ENCODE measurements at regions not wholly inside any gene's neighbourhood (a gene's known extent, or its start where the extent isn't known, plus 50 kb on each side); places are given as distances from the start of the nearest gene placed in this dataset.

GRCh38 chr1:8147956-8148355, 121.8 kb upstream of the ERRFI1 start:
- DNase-seq (ENCODE audit: low read depth in 1 of 2, low spot score in 1 of 2): no peak

DNA sequence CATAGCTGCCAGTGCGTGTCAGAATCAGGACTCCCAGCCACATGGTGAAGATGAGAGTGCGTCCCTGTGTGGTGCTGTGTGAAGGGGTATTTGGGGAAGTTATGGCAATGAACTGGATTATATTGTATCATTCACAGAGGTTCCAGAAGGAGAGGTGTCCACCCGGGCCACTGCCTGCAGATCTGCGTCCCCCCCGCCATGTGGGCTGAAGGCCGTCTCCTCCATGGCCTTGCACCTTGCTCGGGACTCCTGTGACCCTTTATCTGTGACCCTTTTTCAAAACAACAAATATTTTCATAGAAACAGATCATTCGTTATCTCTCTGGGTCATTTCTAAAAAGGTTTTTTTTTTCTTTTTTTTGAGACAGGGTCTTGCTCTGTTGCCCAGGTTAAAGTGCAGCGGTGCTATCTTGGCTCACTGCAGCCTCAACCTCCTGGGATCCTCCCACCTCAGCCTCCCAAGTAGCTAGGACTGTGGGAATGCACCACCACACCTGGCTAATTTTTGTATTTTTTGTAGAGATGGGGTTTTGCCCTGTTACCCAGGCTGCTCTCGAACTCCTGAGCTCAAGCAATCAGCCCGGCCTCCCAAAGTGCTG, 120.2 kb upstream of the ERRFI1 start:
- DNase-seq (ENCODE audit: low read depth in 1 of 2, low spot score in 1 of 2): no peak

DNA sequence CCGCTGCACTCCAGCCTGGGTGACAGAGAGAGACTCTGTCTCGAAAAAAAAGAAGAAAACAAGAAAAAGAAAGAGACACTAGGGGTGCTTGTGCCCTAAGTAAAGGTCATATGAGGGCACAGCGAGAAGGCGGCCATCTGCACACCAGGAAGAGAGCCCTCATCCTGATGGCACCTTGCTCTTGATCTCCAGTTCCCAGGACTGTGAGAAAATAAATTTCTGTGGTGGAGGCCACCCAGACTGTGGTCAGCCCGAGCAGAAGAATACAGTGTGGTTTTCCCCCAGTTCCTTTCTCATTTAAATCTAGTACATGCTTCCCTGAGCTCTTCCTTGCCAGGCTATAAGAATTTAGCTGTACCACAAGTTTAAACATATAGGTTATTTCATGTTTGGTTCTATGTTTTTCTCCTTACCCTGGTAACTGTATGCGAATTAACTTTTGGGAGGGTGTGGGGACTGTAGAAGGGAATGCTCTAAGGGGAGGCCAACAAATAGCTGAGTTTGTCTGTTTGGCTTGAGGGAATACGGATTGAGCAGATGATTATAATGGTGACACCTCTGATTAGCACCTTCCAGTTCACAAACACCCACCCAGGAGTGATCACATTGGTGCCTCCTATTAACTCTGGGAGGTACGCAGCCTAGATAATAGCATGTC, 119.6 kb upstream of the ERRFI1 start:
- DNase-seq (ENCODE audit: low read depth in 1 of 2, low spot score in 1 of 2): no peak

DNA sequence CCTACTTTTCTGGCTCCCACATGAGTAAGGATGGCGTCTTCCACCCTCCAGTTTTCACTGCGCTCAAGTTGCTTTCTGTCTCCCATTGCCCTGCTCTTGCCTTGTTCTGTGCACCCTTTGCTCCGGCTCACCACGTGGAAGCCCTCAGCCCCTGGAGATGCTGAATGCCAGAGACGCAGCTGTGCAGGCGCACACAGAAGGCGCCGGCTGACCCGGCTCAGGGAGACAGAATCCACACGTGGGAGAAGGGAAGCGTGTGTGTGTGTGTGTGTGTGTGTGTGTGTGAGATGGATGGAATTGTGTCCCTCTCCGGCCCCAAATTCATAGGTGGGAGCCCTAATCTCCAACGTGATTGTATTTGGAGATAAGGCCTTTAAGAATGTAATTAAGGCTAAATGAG, 118.2 kb upstream of the ERRFI1 start:
- no peak for DNase-seq (ENCODE audit: low read depth in 1 of 2, low spot score in 1 of 2)

GRCh38 chr1:8142955-8143629, 117.0 kb upstream of the ERRFI1 start:
- no peak for DNase-seq (ENCODE audit: low read depth in 1 of 2, low spot score in 1 of 2)

DNA sequence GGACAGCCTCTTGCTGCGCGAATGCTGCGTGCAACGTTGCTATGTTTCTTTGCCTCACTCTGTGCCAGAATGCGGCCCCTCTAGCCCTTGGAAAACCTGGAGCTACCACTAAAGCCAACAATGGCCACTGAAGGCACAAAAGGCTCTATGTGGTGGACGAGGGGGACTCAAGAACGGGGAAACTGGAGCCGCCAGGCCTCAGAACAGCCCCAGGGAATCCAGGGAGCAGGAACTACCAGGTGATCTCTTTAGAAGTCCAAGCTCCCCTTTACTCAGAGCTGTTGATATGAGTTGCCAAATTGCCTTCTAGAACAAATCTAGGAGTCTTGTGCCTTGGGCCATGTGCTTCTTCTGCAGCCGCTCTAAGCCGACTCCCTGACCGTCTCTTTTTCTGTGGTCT, 113.8 kb upstream of the ERRFI1 start:
- DNase-seq (ENCODE audit: low read depth in 1 of 2, low spot score in 1 of 2): no peak

DNA sequence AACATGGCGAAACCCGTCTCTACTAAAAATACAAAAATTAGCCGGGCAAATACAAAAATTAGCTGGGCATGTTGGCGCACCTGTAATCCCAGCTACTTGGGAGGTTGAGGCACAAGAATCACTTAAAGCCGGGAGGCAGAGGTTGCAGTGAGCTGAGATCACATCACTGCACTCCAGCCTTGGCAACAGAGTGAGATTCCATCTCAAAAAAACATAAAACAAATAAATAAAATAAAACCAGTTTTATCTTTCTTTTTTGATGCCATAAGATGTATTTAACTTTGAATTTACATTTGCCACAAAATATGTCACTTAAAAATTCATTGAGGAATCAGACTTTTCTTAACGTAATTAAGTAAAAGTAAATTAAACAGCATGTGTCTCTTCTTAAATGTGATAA, 113.3 kb upstream of the ERRFI1 start:
- no peak for DNase-seq (ENCODE audit: low read depth in 1 of 2, low spot score in 1 of 2)

- DNase-seq (ENCODE audit: low read depth in 1 of 2, low spot score in 1 of 2): no peak
Observed at GRCh38 chr1:8138673-8139072, 112.6 kb upstream of the ERRFI1 start.

DNA sequence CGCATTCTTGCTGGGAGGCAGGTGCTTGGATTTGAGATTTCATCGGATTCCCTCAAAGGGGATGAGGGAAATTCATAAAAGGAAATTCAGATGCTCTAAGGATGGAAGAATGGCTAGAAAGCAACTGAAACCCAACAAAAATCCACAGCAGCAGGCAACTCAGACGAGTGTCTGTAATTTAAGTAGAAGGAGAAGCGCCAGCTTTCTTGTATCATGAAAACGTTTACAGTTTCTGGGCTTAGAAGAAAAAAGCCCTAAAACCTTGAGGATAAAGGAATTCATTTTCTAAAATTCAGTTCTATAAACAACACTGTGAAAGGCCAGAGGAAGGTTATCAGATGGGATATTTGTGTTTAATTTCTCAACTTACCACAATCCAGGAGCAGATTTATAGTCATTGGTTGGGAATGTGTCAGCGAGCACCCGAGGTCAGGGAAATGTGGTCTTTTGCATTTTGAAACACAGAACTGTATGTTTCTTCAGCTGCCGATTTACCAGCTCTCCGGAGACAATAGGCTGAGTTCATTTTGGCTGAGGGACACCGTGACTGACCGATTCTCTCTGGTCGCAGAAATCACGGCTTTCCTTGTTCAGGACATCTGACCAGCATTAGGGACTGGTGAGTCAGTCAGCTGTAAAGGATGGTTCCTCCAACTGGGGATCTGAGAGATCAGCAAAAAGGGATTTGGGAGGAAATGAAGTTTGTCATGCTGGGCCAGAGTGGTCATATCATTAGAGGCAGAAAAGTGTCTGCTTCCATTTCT, 111.6 kb upstream of the ERRFI1 start:
- DNase-seq (ENCODE audit: low read depth in 1 of 2, low spot score in 1 of 2): no peak

DNA sequence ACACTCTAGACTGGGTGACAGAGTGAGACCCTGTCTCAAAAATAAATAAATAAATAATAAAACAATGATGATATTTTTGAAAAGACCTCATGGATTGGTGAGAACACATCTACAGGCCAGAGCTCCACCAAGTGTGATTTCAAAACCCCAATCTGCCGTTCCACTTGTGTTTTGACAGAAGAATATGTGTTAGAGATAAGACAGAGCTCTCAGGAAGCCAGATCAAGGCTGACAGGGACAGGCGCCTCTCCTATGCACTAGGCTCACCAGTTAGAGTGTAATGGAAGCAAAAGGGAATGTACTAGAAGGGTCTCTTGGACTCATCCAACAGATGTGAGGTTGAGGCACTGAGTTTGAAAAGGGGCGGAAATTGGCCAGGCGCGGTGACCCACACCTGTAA, 110.7 kb upstream of the ERRFI1 start:
- no peak for DNase-seq (ENCODE audit: low read depth in 1 of 2, low spot score in 1 of 2)

DNA sequence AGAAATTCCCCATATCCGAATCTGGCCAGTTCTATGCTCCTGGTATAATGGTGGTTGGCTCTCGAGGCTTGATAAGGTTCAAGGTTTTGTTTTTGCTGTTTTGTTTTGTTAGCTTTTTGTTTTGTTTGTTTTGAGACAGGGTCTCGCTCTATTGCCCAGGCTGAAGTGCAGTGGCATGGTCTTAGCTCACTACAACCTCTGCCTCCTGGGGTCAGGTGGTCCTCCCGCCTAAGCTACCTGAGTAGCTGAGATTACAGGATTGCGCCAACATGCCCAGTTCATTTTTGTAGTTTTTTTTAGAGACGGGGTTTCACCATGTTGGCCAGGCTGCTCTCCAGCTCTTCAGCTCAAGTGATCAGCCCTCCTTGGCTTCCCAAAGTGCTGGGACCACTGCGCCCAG, 109.1 kb upstream of the ERRFI1 start:
- no peak for DNase-seq (ENCODE audit: low read depth in 1 of 2, low spot score in 1 of 2)

DNA sequence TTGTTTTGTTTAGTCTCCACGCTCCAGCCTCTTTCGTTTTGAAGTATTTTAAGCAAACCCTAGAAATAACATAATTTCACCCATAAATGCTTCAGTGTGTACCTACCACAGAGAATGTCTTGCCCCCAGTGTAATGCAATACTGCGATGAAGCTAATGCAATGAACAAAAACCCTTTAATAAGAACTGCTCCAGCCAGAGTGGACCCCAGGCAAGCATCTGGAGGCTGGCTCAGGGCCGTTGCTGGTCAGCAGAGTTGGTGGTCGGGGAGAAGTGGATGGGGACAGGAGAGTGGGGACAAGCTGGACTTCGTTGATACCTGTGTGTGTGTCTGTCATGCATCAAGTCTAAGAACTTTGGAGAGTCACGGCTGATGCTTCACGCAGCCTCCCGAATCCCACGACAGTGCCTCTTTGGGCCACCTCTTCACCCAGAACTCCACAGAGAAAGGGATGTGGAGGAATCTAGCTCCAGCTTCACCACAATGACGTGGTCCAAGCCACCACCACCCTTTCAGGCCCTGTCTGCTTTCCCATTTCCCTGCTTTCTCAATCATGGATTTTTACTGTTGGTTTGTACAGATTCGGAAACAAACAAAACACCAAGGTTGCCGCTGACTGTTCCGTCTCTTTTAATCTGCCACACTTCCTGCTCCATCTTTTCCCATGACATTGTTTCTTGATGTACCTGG, 108.6 kb upstream of the ERRFI1 start:
- DNase-seq (ENCODE audit: low read depth in 1 of 2, low spot score in 1 of 2): no peak

DNA sequence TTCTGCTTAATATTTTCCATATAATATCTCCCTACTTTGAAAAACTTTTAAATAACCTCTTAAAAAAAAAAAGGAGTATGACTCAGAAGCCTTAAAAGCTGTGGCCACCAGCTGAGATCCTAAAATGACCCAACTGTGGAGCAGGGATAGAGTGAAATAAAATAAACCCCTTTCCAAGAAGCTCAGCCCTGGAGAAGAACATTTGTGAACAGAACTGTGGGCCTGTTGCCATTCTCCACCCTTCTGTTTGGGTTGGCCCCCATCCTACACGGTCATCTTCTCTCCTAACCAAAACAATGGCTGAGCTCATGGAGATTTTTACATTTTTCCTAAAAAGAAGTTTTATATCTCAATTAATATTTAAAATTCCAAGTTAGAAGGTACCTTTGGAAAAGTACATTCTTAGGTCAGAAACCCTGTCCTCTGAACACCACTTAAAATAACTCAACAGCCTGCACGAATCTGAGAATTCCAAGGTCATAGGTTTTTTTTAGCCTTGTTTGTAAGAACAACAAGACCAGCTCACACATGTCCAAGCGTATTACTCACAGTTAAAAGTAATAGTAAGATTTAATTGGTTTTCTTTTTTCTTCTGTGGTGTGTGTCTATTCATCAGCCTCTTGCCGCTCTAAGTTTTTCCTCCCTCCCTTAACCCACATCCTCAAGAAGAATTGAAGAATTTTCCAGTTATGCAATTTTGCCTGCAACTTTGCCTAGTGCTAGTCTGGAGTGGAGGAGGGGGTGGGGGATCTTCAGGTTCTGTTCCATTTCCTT, 107.7 kb upstream of the ERRFI1 start:
- DNase-seq (ENCODE audit: low read depth in 1 of 2, low spot score in 1 of 2): no peak

GRCh38 chr1:8133190-8133589, 107.1 kb upstream of the ERRFI1 start:
- DNase-seq (ENCODE audit: low read depth in 1 of 2, low spot score in 1 of 2): no peak

- DNase-seq (ENCODE audit: low read depth in 1 of 2, low spot score in 1 of 2): no peak
Observed at GRCh38 chr1:8127171-8127641, 101.1 kb upstream of the ERRFI1 start.

GRCh38 chr1:8122477-8123407, 96.6 kb upstream of the ERRFI1 start:
- no peak for DNase-seq (ENCODE audit: low read depth in 1 of 2, low spot score in 1 of 2)

DNA sequence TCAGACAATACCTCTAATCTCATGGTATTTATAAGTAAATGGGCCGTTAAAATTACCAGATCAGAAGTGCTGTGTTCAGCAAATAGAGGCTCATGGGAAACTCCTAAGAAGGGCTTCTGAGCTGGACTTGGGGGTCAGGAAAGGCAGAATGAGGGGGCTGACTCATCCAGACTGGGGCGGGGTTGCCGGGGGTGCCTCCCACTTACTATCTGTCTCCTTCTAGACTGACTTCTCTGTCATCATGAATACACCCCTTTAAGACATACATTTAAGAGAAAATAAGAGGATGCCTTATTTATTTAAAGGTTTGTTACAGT, 96.0 kb upstream of the ERRFI1 start:
- DNase-seq (ENCODE audit: low read depth in 1 of 2, low spot score in 1 of 2): no peak

GRCh38 chr1:8121261-8122159, 95.4 kb upstream of the ERRFI1 start:
- DNase-seq (ENCODE audit: low read depth in 1 of 2, low spot score in 1 of 2): no peak
